Stomach (tissue), 8 donors: ENCODE measurements at regions not wholly inside any gene's neighbourhood (a gene's known extent, or its start where the extent isn't known, plus 50 kb on each side); places are given as distances from the start of the nearest gene placed in this dataset.

Experiments used
- DNase-seq, 2 donors: peaks; one replicate each; pipeline versions ENCODE4 v3.0.0 to v3.0.0-alpha.2; 2013 to 2019
- H3K27ac ChIP-seq, 5 donors: fragments of 200-600 bp in 4 of 5; sonication (generic) in 4 of 5; one replicate each; pipeline ENCODE4 v1.5.1; 2013 to 2019; ENCODE audit warnings: mild to moderate bottlenecking in 1 of 5, moderate library complexity in 1 of 5
- H3K27me3 ChIP-seq, 3 donors: fragments of 200-600 bp; sonication (generic); one replicate each; pipeline ENCODE4 v1.5.1; 2017 to 2019; ENCODE audit warnings: mixed run types in 1 of 3
- H3K36me3 ChIP-seq, 4 donors: fragments of 200-600 bp; sonication (generic); 1 replicate in 3 of 4; 2 replicates in 1 of 4; pipeline ENCODE4 v1.5.1; 2016 to 2019
- H3K4me1 ChIP-seq, 4 donors: fragments of 200-600 bp; sonication (generic); one replicate each; pipeline ENCODE4 v1.5.1; 2016 to 2019
- H3K4me3 ChIP-seq, 4 donors: fragments of 200-600 bp; sonication (generic) in 3 of 4; one replicate each; pipeline ENCODE4 v1.5.1; 2016 to 2019; ENCODE audit warnings: mild to moderate bottlenecking in 1 of 4
- H3K9me3 ChIP-seq, 4 donors: fragments of 200-600 bp; sonication (generic); one replicate each; pipeline ENCODE4 v1.5.1; 2016 to 2019
- CTCF ChIP-seq, 7 experiments: fragments of 450-650 bp in 4 of 7; fragments of 200-600 bp in 3 of 7; sonication (generic) in 3 of 7; IDR thresholded peaks; one replicate each; pipeline ENCODE4 v1.5.1; 2016 to 2019; ENCODE audit warnings: antibody characterized with exemption in 7 of 7, control low read depth in 2 of 7, mild to moderate bottlenecking in 1 of 7
- EP300 ChIP-seq: sonication (generic); formaldehyde crosslinking; IDR thresholded peaks from one replicate; pipeline ENCODE4 v1.6.1; 2017; ENCODE audit warnings: antibody characterized with exemption
- POLR2A ChIP-seq, 4 donors: fragments of 450-650 bp; IDR thresholded peaks; one replicate each; pipeline ENCODE4 v1.6.1; 2016; ENCODE audit warnings: antibody characterized with exemption in 4 of 4, control low read depth in 2 of 4, mild to moderate bottlenecking in 1 of 4, moderate library complexity in 1 of 4
- POLR2AphosphoS5 ChIP-seq, 3 donors: sonication (generic); formaldehyde crosslinking; IDR thresholded peaks; one replicate each; pipeline ENCODE4 v1.6.1; 2016; ENCODE audit warnings: antibody characterized with exemption in 3 of 3
- WGBS, 5 donors: extraction: QIAGEN DNeasy Blood & Tissue Kit in 3 of 5; methylation state at CpG; one replicate each; pipeline versions ENCODE4 v1.1.5 to v1.1.7; 2013 to 2018; 5-methylcytosine and 5-hydroxymethylcytosine counted together
- intact Hi-C: fragments of 100-400 bp; cut with DNase I; formaldehyde crosslinking; loops from one replicate; pipeline ENCODE4 v1.15.1; 2023; ENCODE audit warnings: low total_unique reads
- donor health status: healthy with polysubstance abuse.
- donor health status: Bipolar disorder and iron deficiency.
- donor health status: healthy.

- Histone ChIP-seq H3K27ac (no peak overlapping the region), H3K4me1 (no peaks in the 10 kb centered on the region), H3K36me3 (no peaks in the 10 kb centered on the region), H3K4me3 (no peak overlapping the region), H3K27me3 (no peaks in the 10 kb centered on the region), H3K9me3 (no peaks in the 10 kb centered on the region)
- 73 to 78% (median 75%) methylated on average over 5 of the region's 5 CpGs for WGBS, 5 donors
- TF ChIP-seq POLR2A (IDR thresholded peaks at IDR 0.05): no peak
- TF ChIP-seq CTCF (IDR thresholded peaks at IDR 0.05): no peak
- no peak for TF ChIP-seq EP300
- no peak for TF ChIP-seq POLR2AphosphoS5 (IDR thresholded peaks at IDR 0.05)
- intact Hi-C loops: no loop called here
- DNase-seq: peak in 1 of 2 donors; percentile 25
Observed at GRCh38 chr6:53199156-53199555, 50.5 kb upstream of the GCM1 start.
